H1 (cell line): ENCODE measurements at regions not wholly inside any gene's neighbourhood (a gene's known extent, or its start where the extent isn't known, plus 50 kb on each side); places are given as distances from the start of the nearest gene placed in this dataset.

ENCODE experiments used
- CHD1 ChIP-seq: IDR thresholded peaks from 2 replicates; pipeline ENCODE4 v1.6.1; 2012; ENCODE audit warnings: low read depth, low read length, improper control_type of control experiment
- CREB1 ChIP-seq: IDR thresholded peaks from 2 replicates; pipeline ENCODE4 v1.6.1; 2012; ENCODE audit warnings: inconsistent platforms
- E2F6 ChIP-seq: IDR thresholded peaks from 2 replicates; pipeline ENCODE4 v1.6.1; 2012; ENCODE audit warnings: inconsistent platforms
- MAFK ChIP-seq: IDR thresholded peaks from 2 replicates; pipeline ENCODE4 v1.6.1; 2012; ENCODE audit warnings: low read depth, mild to moderate bottlenecking, improper control_type of control experiment, low read length
- NANOG ChIP-seq: IDR thresholded peaks from 2 replicates; pipeline ENCODE4 v1.6.1; 2011; ENCODE audit warnings: low read length, low read depth, mild to moderate bottlenecking, inconsistent platforms; ENCODE audit not compliant: insufficient read depth, poor library complexity, severe bottlenecking
- RAD21 ChIP-seq, 2 experiments: IDR thresholded peaks in 1 of 2; conservative IDR thresholded peaks in 1 of 2; 2 replicates each; pipeline ENCODE4 v1.6.1; 2011; ENCODE audit warnings: low read depth in 2 of 2, low read length in 2 of 2, improper control_type of control experiment in 1 of 2, inconsistent platforms in 1 of 2, mild to moderate bottlenecking in 1 of 2, moderate library complexity in 1 of 2
- RBBP5 ChIP-seq: IDR thresholded peaks from 2 replicates; pipeline ENCODE4 v1.7.1; 2012; ENCODE audit warnings: low read depth, mild to moderate bottlenecking, inconsistent platforms, low read length, moderate library complexity, borderline replicate concordance
- RNF2 ChIP-seq: fragments of 200-900, 300-1000 bp; sonication (generic); IDR thresholded peaks from 2 replicates; pipeline ENCODE4 v1.7.1; 2016; ENCODE audit warnings: borderline replicate concordance, low read depth, mild to moderate bottlenecking, antibody characterized with exemption, low read length; ENCODE audit not compliant: poor library complexity, severe bottlenecking; ENCODE audit errors: missing control alignments
- SAP30 ChIP-seq: fragments of 300-600 bp; sonication (generic); IDR thresholded peaks from 2 replicates; pipeline ENCODE4 v1.7.1; 2012; ENCODE audit warnings: low read length, moderate library complexity, mild to moderate bottlenecking, inconsistent platforms; ENCODE audit not compliant: insufficient read depth, insufficient replicate concordance
- SIRT6 ChIP-seq: IDR thresholded peaks from one replicate; pipeline ENCODE4 v1.7.1; 2012; ENCODE audit warnings: low read length, inconsistent platforms
- SIX5 ChIP-seq: IDR thresholded peaks from 2 replicates; pipeline ENCODE4 v1.6.1; 2011; ENCODE audit warnings: mild to moderate bottlenecking, low read depth, low read length
- SP1 ChIP-seq: IDR thresholded peaks from 2 replicates; pipeline ENCODE4 v1.6.1; 2011; ENCODE audit warnings: low read depth, low read length
- SP2 ChIP-seq: IDR thresholded peaks from 2 replicates; pipeline ENCODE4 v1.6.1; 2012; ENCODE audit warnings: mild to moderate bottlenecking, low read length, inconsistent platforms
- SUZ12 ChIP-seq: fragments of 200-600 bp; sonication (generic); IDR thresholded peaks from 2 replicates; pipeline ENCODE4 v1.6.1; 2012; ENCODE audit warnings: mild to moderate bottlenecking, inconsistent platforms, low read length, moderate library complexity, mixed read lengths

GRCh38 chr11:43579919-43580276, 100.6 kb upstream of the HSD17B12 start (continued):
- TF ChIP-seq RBBP5 (no peak), RNF2 (no peak), SAP30 (no peak), MAFK (no peak), CREB1 (no peak), SP1 (no peak), RAD21 (IDR thresholded peaks at IDR 0.05 in 1 of 2, conservative IDR thresholded peaks at IDR 0.05 in 1 of 2; ENCODE audit: low read depth in 2 of 2, low read length in 2 of 2) (no peak), SIRT6 (no peak), SP2 (no peak), NANOG (no peak), SUZ12 (no peak), CHD1 (no peak), E2F6 (no peak), SIX5 (no peak)
